RPMI7951 (cell line): ENCODE measurements at regions not wholly inside any gene's neighbourhood (a gene's known extent, or its start where the extent isn't known, plus 50 kb on each side); places are given as distances from the start of the nearest gene placed in this dataset.
A peak's percentile ranks its signal among the peaks of the same experiment; 100 is the strongest.

Source experiments
- DNase-seq: peaks from one replicate; pipeline ENCODE4 v3.0.0-alpha.2; 2012; ENCODE audit warnings: low read depth

DNA sequence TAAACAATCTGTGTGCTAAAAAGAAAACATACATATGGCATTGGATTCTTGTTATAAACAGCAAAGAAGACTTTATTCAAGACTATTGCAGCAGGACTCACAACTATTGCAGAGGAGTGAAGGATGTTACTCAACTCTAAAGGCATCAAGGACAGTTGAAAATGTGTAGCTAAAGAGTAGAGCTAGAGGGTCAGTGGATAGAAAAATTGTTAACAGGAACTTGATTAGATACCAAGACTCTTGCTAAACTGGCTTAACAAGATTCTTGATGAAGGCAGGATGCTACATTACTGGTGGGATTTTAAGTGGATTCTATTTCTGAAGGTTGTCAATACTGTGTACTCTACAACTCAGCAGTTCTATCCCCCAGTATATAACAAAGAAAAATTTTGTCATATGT, 1183.3 kb downstream of the SLITRK1 start:
- DNase-seq, result no peak

DNA sequence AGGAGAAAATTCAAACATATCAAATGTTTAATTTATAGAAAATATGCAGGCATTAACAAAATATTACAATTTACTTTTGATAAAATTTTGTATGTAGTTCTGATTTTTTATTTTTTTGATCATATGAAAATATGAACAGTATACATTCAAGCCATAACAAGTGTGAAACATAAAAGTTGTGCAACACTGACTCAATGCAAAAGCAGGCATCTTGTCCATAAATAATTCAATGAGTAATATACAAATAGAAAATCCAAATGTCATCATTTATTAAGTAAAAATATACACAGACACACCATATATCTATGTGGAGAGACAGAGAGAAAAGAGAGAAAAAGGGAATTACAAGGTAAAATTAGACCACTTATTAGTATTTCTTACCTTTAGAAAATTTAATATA, 1183.9 kb downstream of the SLITRK1 start:
- DNase-seq, result no peak

- DNase-seq, result no peak
These were observed 1188.7 kb downstream of the SLITRK1 start for GRCh38 chr13:82693607-82694006.

GRCh38 chr13:82688400-82688994, 1193.8 kb downstream of the SLITRK1 start:
- DNase-seq, result peak; percentile 8

GRCh38 chr13:82687884-82688283, 1194.4 kb downstream of the SLITRK1 start:
- no peak for DNase-seq

DNA sequence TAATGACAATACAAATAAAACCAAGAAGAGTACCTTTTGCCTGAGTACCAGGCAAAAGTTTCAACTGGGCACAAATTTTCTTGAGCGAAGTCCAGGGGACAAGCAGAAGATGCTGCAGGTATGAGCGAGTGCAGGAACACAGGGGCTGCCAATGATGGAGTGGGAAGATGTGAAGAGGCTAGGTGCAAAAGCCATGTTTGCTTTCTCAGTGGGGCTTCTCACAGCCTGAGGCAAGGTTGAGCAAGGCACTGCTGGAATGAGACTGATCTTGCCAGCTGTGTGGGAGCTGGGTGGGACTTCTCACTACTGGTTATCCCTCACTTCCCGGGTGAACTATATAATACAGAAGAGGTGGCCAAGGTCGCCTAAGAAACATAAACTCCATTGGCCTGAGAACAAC, 1200.7 kb downstream of the SLITRK1 start:
- DNase-seq, result no peak

DNA sequence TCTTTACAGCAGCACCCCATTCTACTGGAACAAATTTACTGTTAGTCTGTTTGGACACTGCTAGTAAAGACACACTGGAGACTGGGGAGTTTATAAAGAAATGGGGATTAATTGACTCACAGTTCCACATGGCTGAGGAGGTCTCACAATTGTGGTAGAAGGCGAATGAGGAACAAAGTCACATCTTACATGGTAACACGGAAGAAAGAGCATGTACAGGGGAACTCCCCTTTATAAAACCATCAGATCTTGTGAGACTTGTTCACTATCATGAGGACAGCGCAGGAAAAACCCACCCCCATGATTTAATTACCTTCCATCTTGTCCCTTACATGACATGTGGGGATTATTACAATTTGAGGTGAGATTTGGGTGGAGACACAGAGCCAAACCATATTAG, 1204.2 kb downstream of the SLITRK1 start:
- no peak for DNase-seq

DNA sequence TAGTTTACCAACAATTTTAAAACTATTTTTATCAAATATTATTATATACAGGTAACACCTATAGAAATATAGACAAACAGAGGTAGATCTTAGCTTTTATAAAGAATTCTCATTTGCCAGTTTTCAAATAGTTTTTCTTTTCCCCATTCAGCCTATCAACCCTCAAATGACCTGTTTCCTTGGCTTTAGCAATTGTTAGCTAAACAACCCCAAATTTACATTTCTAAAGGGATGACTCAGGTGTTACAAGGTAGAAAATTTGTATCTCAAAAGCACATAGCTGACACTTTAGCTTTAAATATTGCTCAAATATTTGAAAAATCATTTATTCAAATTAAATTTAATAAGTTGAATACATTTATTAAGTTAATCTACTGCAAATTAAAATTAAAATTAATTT, 1207.2 kb downstream of the SLITRK1 start:
- DNase-seq, result no peak

GRCh38 chr13:82674546-82674945, 1207.7 kb downstream of the SLITRK1 start:
- no peak for DNase-seq

DNA sequence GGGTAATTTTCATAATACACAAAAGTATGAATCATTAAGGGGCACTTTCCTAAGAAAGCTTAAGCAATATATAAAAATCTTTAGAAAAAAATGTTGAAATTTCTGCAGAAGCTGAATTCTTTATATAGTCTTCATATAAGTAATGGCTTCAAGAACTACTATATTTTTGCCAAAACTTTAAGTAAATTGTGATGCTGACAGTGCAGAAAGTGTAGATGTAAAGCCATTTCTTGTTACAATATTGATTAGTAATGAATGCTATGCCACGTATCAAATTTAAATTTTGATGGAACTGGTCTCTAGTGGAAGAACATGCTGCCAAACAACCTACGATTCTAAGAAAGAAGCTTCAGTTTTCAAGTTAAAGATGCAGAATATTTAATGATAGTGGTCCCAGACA, 1210.0 kb downstream of the SLITRK1 start:
- no peak for DNase-seq

DNA sequence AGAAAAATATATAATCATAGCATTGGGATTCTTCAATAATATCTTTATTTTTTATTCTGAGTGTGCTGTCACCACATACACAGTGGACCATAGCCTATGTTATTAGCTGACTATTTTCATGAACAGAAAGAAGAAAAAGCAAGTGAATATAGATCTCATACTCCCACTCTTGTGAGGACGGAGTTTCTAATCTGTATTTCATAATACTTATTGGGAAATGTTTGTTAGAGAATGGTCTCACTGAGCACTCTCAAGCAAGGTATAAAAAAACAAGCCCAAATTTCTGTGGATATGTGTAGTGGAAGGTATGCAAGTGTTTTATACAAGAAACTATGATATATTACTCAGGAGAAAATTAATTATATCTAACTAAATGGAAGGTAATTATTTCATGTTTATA, 1218.1 kb downstream of the SLITRK1 start:
- no peak for DNase-seq

DNA sequence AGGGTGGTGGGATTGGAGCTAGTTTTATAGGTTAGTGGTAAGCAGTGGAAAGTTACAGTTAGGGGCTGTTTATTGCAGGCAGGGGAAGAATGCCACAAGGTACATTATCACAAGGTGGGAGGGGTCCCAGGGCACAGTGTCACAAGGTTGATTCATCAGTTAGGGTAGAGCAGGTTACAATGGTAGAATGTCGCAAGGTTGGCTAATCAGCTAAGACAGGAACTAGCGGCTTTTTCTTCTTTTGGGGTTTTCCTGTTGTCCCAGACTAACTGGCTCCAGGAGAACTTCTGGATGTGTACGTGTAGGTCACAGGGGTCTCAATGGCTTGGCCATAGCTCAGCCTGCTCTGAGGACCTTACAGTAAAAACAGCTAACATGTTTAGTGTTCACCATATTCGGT, 1221.1 kb downstream of the SLITRK1 start:
- DNase-seq, result no peak

GRCh38 chr13:82658811-82659210, 1223.5 kb downstream of the SLITRK1 start:
- DNase-seq, result no peak

DNA sequence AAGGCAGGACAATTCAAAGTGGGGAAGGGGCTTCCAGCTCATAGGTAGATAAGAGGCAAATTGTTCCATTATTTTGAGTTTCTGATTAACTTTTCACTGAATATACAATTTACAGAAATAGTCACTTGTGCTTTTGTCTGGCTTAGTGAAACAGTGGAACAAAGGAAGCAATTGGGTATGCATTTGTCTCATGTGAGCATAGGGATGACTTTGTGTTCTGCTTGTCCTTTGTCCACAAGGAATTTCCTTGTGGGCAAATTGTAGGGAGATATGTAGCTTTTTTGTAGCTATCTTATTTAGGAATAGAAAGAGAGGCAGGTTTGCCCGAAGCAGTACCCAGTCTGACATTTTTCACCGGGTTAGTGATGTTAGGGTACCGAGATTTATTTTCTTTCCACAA, 1224.8 kb downstream of the SLITRK1 start:
- DNase-seq, result no peak

GRCh38 chr13:82654861-82655855, 1227.1 kb downstream of the SLITRK1 start:
- DNase-seq, result peak; percentile 37

DNA sequence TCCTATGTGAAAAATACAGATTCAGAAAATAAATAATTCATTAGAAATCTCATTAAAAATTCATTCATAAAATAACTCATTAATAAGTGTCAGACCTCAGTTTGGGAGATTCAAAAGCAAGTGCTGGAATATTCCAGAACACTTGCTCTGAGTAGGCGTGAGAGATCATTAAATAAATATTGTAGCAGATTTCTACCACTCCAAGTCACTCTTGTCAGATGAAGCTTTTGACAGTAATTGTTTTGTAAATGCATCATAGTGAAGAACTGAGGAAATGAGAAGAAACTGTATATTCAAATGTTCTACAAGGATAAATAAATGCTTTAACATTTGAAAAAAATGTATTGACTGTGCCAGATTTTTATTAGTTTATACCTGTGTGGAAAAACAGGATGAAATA, 1228.1 kb downstream of the SLITRK1 start:
- DNase-seq, result no peak

- DNase-seq, result no peak
These were observed 1234.7 kb downstream of the SLITRK1 start for GRCh38 chr13:82647540-82647939.

- no peak for DNase-seq
These were observed 1246.2 kb downstream of the SLITRK1 start for GRCh38 chr13:82636119-82636518.

- no peak for DNase-seq
These were observed 1247.3 kb downstream of the SLITRK1 start for GRCh38 chr13:82634946-82635345.

DNA sequence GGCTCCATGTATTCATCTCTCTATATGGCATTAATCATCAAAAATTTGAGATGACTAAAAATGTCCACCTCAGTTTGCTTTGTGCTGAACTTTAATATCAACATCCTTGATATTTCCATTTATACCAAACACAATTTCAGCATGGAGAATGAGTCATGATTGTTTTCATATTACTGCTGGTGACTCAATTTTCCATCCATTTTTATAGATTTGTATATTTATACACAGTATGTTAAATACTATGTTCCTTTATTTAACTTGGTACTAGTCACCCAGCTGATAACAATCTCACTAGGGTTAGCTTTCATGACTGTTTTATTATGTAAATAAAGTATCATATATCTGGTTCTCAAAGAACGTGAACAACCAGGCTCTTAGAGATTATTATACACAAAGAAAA, 1255.1 kb downstream of the SLITRK1 start:
- no peak for DNase-seq

- no peak for DNase-seq
These were observed 1256.6 kb downstream of the SLITRK1 start for GRCh38 chr13:82625717-82626116.

DNA sequence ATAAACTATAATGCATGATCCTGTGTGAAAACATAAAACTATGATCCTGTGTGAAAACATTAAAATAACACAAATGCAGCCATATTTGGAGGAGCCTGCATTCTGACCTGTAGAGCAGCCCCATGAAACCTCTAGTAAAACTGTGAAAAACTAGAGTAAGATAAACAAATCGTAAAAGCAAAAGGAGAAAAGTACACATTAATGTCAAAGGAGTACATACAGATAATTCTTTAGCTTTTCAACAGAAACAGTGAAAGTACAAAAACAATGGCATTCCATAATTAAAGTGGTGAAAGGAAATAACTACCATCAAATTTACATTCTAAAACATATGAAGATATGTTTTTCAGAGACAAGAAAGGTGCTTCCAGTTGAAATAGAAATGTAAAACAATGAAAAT, 1267.2 kb downstream of the SLITRK1 start:
- no peak for DNase-seq

GRCh38 chr13:82614086-82614485, 1268.2 kb downstream of the SLITRK1 start:
- no peak for DNase-seq
